Astrocyte of the cerebellum (primary cell): ENCODE measurements at regions not wholly inside any gene's neighbourhood (a gene's known extent, or its start where the extent isn't known, plus 50 kb on each side); places are given as distances from the start of the nearest gene placed in this dataset.

Experiments used
- DNase-seq: peaks from one replicate; pipeline ENCODE4 v3.0.0-alpha.2; 2011; ENCODE audit warnings: low read depth
- H3K4me3 ChIP-seq: 2 replicates; pipeline ENCODE4 v1.5.1; 2011; ENCODE audit warnings: mild to moderate bottlenecking, low read depth, low read length, moderate library complexity
- CTCF ChIP-seq: IDR thresholded peaks from 2 replicates; pipeline ENCODE4 v1.5.1; 2012; ENCODE audit warnings: low read length, low read depth, moderate library complexity, mild to moderate bottlenecking; ENCODE audit errors: missing control alignments
- in situ Hi-C: cut with HindIII; loops from 2 replicates; pipeline ENCODE4 v1.10.0; 2017; ENCODE audit warnings: low sequenced_read_pairs

DNA sequence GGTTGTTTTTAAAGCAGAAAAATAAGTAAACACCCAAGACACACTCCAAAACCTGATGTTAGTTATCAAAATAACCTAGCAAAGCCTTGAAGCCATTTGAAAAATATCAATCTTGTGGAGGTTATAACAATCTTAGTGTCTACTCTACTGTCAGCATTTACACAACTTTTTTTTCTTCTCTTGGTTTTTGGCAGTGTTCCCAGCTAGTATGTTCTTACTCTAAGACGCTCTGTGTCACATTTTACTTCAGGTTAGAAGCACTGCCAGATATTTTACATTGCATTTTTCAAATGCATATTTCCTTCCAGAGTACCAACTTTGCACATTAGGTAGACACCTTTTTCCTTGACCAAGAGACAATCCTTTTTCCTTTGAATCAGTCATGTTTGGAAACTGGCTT lies 114.0 kb upstream of the INPP4B start:
- in situ Hi-C loops, result no loop called here
- no peak for DNase-seq
- no peak for TF ChIP-seq CTCF
- H3K4me3 ChIP-seq, result no peak overlapping the region

DNA sequence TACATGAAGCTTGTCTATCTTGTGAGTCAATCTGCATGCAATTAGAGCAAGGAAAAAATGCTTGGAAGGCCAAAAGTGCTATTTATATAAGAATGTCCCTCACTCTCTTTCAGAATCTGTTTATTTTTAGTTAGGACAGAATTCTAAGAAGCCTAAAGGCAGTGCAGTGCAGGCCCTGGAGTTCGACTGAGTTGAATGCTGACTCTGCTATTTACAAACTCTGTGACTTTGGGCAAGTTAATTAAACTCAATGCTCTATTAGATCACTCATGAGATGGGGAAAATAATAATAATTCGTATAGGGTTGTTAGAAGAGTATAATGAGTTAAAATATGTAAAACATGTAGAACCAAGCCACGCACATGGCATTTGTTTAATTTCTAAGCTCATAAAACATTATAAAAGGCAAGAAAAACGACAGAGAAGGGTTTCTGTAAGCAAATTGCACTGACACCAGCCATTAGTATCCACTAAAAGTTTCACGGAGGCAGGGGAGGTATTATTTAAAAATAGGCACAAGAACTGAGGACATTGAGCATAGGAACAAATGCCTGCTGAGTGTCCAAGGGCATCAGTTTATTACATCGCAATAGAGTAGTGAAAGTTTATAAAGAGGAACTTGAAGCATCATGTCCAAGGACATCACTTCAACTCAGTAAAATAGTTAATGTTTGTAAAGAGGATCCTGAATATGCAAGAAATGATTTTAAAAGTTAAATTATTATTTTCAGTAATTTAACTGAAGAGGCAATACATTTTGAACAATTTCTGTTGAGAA lies 115.0 kb upstream of the INPP4B start:
- in situ Hi-C loops, result no loop called here
- TF ChIP-seq CTCF, result no peak
- DNase-seq, result no peak
- no peak overlapping the region for H3K4me3 ChIP-seq

DNA sequence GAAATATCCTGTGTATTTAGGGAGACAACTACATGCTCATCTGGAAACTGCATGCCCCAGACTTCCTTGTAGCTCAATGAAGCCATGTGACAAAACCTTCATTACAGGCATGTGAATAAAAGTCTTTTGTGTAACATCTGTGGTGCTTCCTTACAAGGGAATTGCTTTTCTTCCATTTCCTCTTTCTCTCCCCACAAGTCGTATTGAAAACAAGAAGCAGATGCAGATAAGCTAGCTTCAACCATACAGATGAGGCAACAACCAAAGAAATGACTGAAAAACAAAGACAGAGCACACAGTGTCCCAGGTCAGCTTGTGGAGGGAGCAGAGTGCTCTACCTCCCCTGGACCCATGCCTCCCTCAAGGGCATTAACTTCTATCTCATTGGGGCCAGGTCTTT lies 115.8 kb upstream of the INPP4B start:
- DNase-seq, result no peak
- TF ChIP-seq CTCF, result no peak
- in situ Hi-C loops, result no loop called here
- no peak overlapping the region for H3K4me3 ChIP-seq

DNA sequence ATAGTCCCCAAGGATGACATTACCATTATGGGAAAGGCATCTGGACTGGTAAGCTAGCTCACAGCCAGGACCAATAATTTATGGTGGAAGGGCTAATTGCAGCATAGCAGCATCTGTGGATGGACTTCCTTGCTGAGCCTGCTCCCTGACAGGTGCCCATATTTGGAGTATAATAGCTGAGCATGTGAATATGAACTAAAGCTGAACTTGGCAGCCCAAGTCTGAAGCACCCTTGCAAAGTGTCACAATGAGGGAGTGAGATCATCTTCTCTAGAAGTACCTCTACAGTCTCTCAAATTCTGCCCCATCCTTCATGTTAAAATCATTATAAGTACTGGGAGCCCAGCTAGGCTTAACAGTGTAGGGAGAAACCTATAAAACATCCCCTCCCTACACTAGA lies 128.2 kb upstream of the INPP4B start:
- no peak for TF ChIP-seq CTCF
- no peak overlapping the region for H3K4me3 ChIP-seq
- no peak for DNase-seq
- in situ Hi-C loops, result no loop called here

DNA sequence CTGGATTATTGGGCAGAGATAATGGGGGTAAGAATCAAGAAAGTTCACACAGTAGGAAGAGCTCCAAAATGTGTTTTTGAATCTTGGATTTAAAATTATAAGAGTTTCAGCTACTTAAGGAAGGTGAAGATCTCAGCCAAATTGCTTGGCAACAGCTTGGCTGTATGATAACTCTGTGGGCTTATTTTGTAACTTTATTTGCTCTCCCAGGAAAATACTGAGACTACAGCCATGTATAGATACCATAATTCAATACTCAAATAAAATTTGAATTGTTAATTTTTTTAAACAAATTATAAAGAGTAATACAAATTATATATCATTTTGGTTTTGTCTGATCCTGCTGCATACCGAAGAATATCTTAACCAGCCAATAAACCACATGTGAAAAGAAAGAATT lies 129.5 kb upstream of the INPP4B start:
- no peak for TF ChIP-seq CTCF
- no peak overlapping the region for H3K4me3 ChIP-seq
- no peak for DNase-seq
- in situ Hi-C loops, result no loop called here

DNA sequence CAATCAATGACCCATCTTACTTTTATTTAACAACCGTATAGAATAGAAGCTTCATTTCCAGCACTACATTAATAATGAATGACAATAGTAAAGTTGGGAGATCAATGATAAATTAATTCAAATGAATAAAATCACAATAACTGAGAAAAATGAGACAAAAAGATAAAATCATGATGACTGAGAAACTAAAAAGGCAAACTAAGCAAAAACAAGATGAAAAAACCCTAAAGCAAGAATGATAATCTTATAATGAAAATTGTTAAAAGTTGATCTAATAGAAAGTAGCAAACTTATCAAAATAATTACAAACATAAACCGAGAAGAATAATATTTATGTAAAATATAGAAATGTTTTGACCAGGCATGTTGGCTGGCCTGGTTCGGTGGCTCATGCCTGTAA lies 130.4 kb upstream of the INPP4B start:
- in situ Hi-C loops, result no loop called here
- no peak for DNase-seq
- H3K4me3 ChIP-seq, result no peak overlapping the region
- no peak for TF ChIP-seq CTCF
